ENCODE measurements at regions not wholly inside any gene's neighbourhood (a gene's known extent, or its start where the extent isn't known, plus 50 kb on each side); places are given as distances from the start of the nearest gene placed in this dataset.

DNA sequence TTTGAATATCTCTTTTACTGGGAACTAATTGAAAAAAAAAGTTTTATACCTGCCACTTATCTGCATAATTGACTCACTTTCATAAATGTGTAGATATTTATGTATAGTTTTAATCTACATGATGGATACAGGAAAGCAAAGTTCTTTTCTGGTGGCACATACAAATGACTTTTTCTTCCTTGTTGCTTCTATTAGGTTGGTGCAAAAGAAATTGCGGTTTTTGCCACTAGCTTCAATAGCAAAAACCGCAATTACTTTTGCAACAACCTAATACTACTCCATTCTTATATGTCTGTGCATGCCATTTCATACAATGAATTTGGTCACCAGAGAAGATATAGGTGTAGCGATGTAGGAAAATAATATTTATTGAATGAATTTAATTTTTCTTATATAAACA, 344.5 kb upstream of the PCDH20 start:
- TF ChIP-seq CTCF (conservative IDR thresholded peaks at IDR 0.05; ENCODE audit: low read depth): no peak
- DNase-seq (ENCODE audit: low spot score): no peak
- ChIA-PET CTCF (interaction anchor here (0.7 kb wide), 1 partner anchor 29 kb away, joined by 5 read pairs; no protein-coding TSS in a partner anchor), POLR2A (ENCODE audit: low non-redundant PET) (no interaction called here)
- H3K27ac ChIP-seq: no peak overlapping the region

DNA sequence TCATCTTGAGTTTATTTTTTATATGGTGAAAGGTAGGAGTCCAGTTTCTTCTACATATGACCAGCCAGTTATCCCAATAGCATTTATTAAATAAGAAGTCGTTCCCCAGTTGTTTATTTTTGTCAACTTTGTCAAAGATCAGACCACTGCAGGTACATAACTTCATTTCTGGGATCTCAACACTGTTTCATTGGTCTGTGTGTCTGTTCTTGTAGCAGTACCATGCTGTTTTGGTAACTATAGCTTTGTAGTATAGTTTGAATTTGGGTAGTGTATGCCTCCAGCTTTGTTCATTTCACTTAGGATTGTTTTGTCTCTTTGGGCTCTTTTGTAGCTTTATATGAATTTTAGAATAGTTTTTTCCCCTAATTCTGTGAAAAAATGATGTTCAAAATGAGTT, 340.4 kb upstream of the PCDH20 start:
- TF ChIP-seq CTCF (conservative IDR thresholded peaks at IDR 0.05; ENCODE audit: low read depth): no peak
- POLR2A ChIA-PET (ENCODE audit: low non-redundant PET): no interaction called here
- CTCF ChIA-PET: no interaction called here
- DNase-seq (ENCODE audit: low spot score): no peak
- no peak overlapping the region for H3K27ac ChIP-seq

GRCh38 chr13:61751039-61751438, 335.4 kb upstream of the PCDH20 start:
- no peak for DNase-seq (ENCODE audit: low spot score)
- ChIA-PET CTCF (no interaction called here), POLR2A (ENCODE audit: low non-redundant PET) (no interaction called here)
- no peak overlapping the region for H3K27ac ChIP-seq
- TF ChIP-seq CTCF (conservative IDR thresholded peaks at IDR 0.05; ENCODE audit: low read depth): no peak

DNA sequence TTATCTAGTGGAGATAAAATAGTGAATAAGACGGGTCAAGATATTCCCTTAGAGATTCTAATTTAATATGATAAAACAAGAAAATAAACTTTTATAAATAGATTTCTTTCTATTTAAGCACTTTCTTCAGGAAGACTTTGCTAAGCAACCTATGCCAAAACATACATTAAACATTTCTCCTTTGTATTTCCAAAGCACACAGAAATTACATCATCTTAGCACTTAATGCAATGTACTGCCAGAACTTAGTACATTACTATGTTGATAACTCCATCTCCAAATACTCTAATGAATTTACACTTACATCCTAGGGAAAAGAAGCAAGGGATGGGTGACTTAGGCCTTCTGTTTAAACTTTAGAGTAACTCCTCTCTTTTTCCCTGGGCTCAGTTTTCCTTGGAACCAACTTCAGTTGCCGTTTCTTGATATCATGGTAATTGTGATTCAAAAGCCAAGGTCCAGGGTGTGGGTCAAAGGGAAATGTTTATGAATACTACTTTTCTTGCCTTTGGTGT, 322.6 kb upstream of the PCDH20 start:
- H3K27ac ChIP-seq: no peak overlapping the region
- DNase-seq (ENCODE audit: low spot score): no peak
- CTCF ChIA-PET: no interaction called here
- POLR2A ChIA-PET (ENCODE audit: low non-redundant PET): no interaction called here
- no peak for TF ChIP-seq CTCF (conservative IDR thresholded peaks at IDR 0.05; ENCODE audit: low read depth)

GRCh38 chr13:61734683-61735082, 319.0 kb upstream of the PCDH20 start:
- no peak for TF ChIP-seq CTCF (conservative IDR thresholded peaks at IDR 0.05; ENCODE audit: low read depth)
- H3K27ac ChIP-seq: no peak overlapping the region
- ChIA-PET POLR2A (ENCODE audit: low non-redundant PET) (no interaction called here), CTCF (no interaction called here)
- DNase-seq (ENCODE audit: low spot score): no peak

DNA sequence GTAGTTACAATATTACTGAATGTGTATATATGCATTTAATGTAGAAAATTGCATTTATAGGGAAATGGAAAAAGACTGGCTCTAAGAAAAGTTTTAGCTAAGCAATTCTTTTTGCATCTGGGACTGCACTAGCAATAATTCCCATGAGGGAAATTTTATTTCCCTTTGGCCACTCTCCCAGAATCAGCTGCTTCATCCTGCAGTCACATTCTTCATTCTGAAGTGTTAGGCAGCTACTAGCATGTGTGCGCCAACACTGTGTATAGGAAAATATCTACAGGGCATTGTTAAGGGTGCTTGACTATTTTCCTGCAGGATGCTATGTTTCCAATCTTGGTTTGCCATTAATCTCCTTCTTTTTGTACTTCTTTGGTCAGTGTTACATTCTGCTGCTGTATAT, 312.8 kb upstream of the PCDH20 start:
- TF ChIP-seq CTCF (conservative IDR thresholded peaks at IDR 0.05; ENCODE audit: low read depth): no peak
- H3K27ac ChIP-seq: no peak overlapping the region
- ChIA-PET POLR2A (ENCODE audit: low non-redundant PET) (no interaction called here), CTCF (interaction anchor here (0.6 kb wide), 1 partner anchor 458 kb away, joined by 3 read pairs; no protein-coding TSS in a partner anchor)
- no peak for DNase-seq (ENCODE audit: low spot score)

GRCh38 chr13:61727767-61728166, 312.1 kb upstream of the PCDH20 start:
- no peak for TF ChIP-seq CTCF (conservative IDR thresholded peaks at IDR 0.05; ENCODE audit: low read depth)
- H3K27ac ChIP-seq: no peak overlapping the region
- peak; percentile 39 for DNase-seq (ENCODE audit: low spot score)
- ChIA-PET CTCF (no interaction called here), POLR2A (ENCODE audit: low non-redundant PET) (no interaction called here)
